Left ventricle myocardium inferior (tissue), 1 donor: ENCODE measurements at regions not wholly inside any gene's neighbourhood (a gene's known extent, or its start where the extent isn't known, plus 50 kb on each side); places are given as distances from the start of the nearest gene placed in this dataset.

ENCODE experiments used
- DNase-seq: peaks from one replicate; pipeline ENCODE4 v3.0.0-alpha.2; 2020
- H3K27ac ChIP-seq: fragments of 200-600 bp; replicated peaks from 2 replicates; pipeline ENCODE4 v1.8.0; 2021
- H3K27me3 ChIP-seq: fragments of 200-600 bp; 2 replicates; pipeline ENCODE4 v1.8.0; 2021; ENCODE audit warnings: low read depth
- H3K36me3 ChIP-seq: fragments of 200-600 bp; 2 replicates; pipeline ENCODE4 v1.8.0; 2021
- H3K4me1 ChIP-seq: fragments of 200-600 bp; 2 replicates; pipeline ENCODE4 v1.8.0; 2021
- H3K4me3 ChIP-seq: fragments of 200-600 bp; 2 replicates; pipeline ENCODE4 v1.8.0; 2021; ENCODE audit warnings: mild to moderate bottlenecking, moderate library complexity
- H3K9me3 ChIP-seq: fragments of 200-600 bp; replicated peaks from 2 replicates; pipeline ENCODE4 v1.8.0; 2021
- CTCF ChIP-seq: fragments of 200-600 bp; IDR thresholded peaks from 2 replicates; pipeline ENCODE4 v1.8.0; 2021; ENCODE audit warnings: antibody characterized with exemption, mild to moderate bottlenecking, borderline replicate concordance
- intact Hi-C: fragments of 100-400 bp; cut with micrococcal nuclease; formaldehyde crosslinking; loops from one replicate; pipeline ENCODE4 v1.11.0; 2022
- donor health status: DM: no; HTN: yes; CAD: no; lungs with severe emphysema.

DNA sequence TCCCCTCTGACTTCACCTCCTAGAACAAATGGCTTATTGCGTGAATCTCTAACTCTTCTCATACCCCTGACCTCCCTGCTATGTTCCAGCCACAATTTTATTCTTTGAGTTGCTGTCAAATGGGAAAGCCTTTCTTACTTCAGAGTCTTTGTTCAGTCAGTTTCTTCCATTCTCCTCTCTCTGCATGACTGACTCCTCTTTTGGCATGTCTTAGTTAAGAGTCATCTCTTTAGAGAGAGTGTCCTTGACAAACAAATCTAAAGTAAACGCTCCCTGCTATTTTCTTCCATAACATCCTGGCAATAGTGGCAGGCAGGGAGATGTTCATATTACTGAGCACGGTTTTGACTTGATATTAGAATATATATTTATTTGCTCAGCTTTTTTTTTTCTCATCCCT, 170.7 kb upstream of the ERBB4 start:
- Histone ChIP-seq H3K27me3 (peaks cover 4% of the 10 kb centered on the region), H3K36me3 (no peaks in the 10 kb centered on the region), H3K9me3 (no peaks in the 10 kb centered on the region), H3K4me1 (no peaks in the 10 kb centered on the region), H3K27ac (no peak overlapping the region), H3K4me3 (no peak overlapping the region)
- intact Hi-C loops, result no loop called here
- no peak for TF ChIP-seq CTCF
- no peak for DNase-seq

DNA sequence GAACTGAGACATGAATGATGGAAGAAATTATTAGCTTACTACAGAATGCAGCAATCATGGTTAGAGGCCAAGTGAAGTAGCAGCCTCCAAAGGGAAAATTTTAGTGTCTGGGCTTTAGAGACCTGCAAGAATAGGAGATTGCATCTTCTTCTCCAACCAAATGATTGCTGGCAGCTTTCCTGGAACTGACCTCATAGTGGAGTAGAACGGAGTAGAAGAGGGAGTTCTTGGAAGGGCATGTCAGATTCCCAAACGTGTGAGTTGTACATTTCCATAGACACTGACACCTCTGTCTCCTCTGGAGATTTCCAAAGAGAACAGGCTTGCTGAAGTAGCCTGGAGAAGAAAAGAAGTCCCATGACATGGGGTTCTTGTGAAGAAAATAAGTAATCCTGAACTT, 169.8 kb upstream of the ERBB4 start:
- no peak for TF ChIP-seq CTCF
- H3K27me3 ChIP-seq, result peaks cover 4% of the 10 kb centered on the region
- H3K9me3 ChIP-seq, result no peaks in the 10 kb centered on the region
- intact Hi-C loops, result no loop called here
- no peak overlapping the region for H3K27ac ChIP-seq
- no peaks in the 10 kb centered on the region for H3K4me1 ChIP-seq
- no peak for DNase-seq
- H3K4me3 ChIP-seq, result no peak overlapping the region
- H3K36me3 ChIP-seq, result no peaks in the 10 kb centered on the region

- Histone ChIP-seq H3K36me3 (no peaks in the 10 kb centered on the region), H3K27ac (no peak overlapping the region), H3K4me1 (no peaks in the 10 kb centered on the region), H3K4me3 (no peak overlapping the region), H3K27me3 (no peaks in the 10 kb centered on the region), H3K9me3 (no peaks in the 10 kb centered on the region)
- intact Hi-C loops, result loop anchor here (10.0 kb wide), 1 partner anchor 479 kb away; no protein-coding TSS in a partner anchor
- DNase-seq, result no peak
- no peak for TF ChIP-seq CTCF
These were observed 156.8 kb upstream of the ERBB4 start for GRCh38 chr2:212695426-212695825.

- no peak for DNase-seq
- H3K4me3 ChIP-seq, result no peak overlapping the region
- intact Hi-C loops, result loop anchor here (10.0 kb wide), 1 partner anchor 480 kb away; no protein-coding TSS in a partner anchor
These were observed 155.8 kb upstream of the ERBB4 start for GRCh38 chr2:212694398-212694797.

DNA sequence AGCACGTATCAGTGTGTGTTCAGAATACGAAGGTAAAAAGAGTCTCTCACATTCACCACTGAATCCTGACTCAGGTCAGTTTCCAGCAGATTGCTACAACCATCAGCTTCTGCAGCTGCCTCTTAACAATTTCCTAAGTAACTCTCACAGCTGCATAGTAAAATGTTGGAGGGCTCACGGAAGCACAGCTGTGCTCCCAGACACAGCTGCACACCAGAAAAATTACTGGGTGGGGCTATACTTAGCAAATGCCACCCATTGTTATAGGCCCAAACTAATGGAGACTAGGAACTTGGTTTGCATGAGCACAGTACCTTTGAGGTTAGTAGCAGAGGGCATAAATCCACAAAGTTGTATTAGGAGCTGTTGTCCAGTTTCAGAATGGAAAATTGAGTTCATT, 153.9 kb upstream of the ERBB4 start:
- no peaks in the 10 kb centered on the region for H3K9me3 ChIP-seq
- no peak overlapping the region for H3K27ac ChIP-seq
- no peak overlapping the region for H3K4me3 ChIP-seq
- no peaks in the 10 kb centered on the region for H3K4me1 ChIP-seq
- DNase-seq, result no peak
- intact Hi-C loops, result loop anchor here (10.0 kb wide), 1 partner anchor 482 kb away; no protein-coding TSS in a partner anchor
- TF ChIP-seq CTCF, result no peak
- H3K27me3 ChIP-seq, result no peaks in the 10 kb centered on the region
- no peaks in the 10 kb centered on the region for H3K36me3 ChIP-seq

More at GRCh38 chr2:212694398-212694797, 155.8 kb upstream of the ERBB4 start:
- Histone ChIP-seq H3K27ac (no peak overlapping the region), H3K9me3 (no peaks in the 10 kb centered on the region), H3K27me3 (no peaks in the 10 kb centered on the region), H3K4me1 (no peaks in the 10 kb centered on the region), H3K36me3 (no peaks in the 10 kb centered on the region)
- no peak for TF ChIP-seq CTCF
